ENCODE measurements at regions not wholly inside any gene's neighbourhood (a gene's known extent, or its start where the extent isn't known, plus 50 kb on each side); places are given as distances from the start of the nearest gene placed in this dataset.

- ATAC-seq (ENCODE audit: poor library complexity) (peak; percentile 88), DNase-seq (peak; percentile 85)
- intact Hi-C loops (cut with DNase I): no loop called here
These were observed 669.0 kb downstream of the ACTL7B start for GRCh38 chr9:108186642-108187395.

GRCh38 chr9:108185613-108186012 lies 670.2 kb downstream of the ACTL7B start:
- no peak for DNase-seq
- intact Hi-C loops (cut with DNase I): no loop called here
- no peak for ATAC-seq (ENCODE audit: poor library complexity)

- DNase-seq (no peak), ATAC-seq (ENCODE audit: poor library complexity) (no peak)
- intact Hi-C loops (cut with DNase I): no loop called here
These were observed 670.8 kb downstream of the ACTL7B start for GRCh38 chr9:108184941-108185340.

- intact Hi-C loops (cut with DNase I): no loop called here
- DNase-seq (no peak), ATAC-seq (ENCODE audit: poor library complexity) (no peak)
These were observed 671.8 kb downstream of the ACTL7B start for GRCh38 chr9:108184009-108184408.

GRCh38 chr9:108182950-108183381 lies 672.8 kb downstream of the ACTL7B start:
- DNase-seq (no peak), ATAC-seq (ENCODE audit: poor library complexity) (no peak)
- intact Hi-C loops (cut with DNase I): no loop called here

GRCh38 chr9:108182270-108182669 lies 673.5 kb downstream of the ACTL7B start:
- no peak for ATAC-seq (ENCODE audit: poor library complexity)
- no peak for DNase-seq
- intact Hi-C loops (cut with DNase I): no loop called here

GRCh38 chr9:108181441-108181840 lies 674.3 kb downstream of the ACTL7B start:
- intact Hi-C loops (cut with DNase I): no loop called here
- no peak for DNase-seq
- ATAC-seq (ENCODE audit: poor library complexity): no peak

- intact Hi-C loops (cut with DNase I): no loop called here
- DNase-seq (no peak), ATAC-seq (ENCODE audit: poor library complexity) (no peak)
These were observed 675.2 kb downstream of the ACTL7B start for GRCh38 chr9:108180541-108180940.

- ATAC-seq (ENCODE audit: poor library complexity) (no peak), DNase-seq (no peak)
- intact Hi-C loops (cut with DNase I): no loop called here
These were observed 677.5 kb downstream of the ACTL7B start for GRCh38 chr9:108178318-108178717.

- ATAC-seq (ENCODE audit: poor library complexity) (no peak), DNase-seq (no peak)
- intact Hi-C loops (cut with DNase I): no loop called here
These were observed 678.8 kb upstream of the KLF4 start for GRCh38 chr9:108168236-108168850.

GRCh38 chr9:108167136-108167900 lies 677.7 kb upstream of the KLF4 start:
- intact Hi-C loops (cut with DNase I): no loop called here
- no peak for ATAC-seq (ENCODE audit: poor library complexity)
- no peak for DNase-seq

GRCh38 chr9:108166519-108166918 lies 677.0 kb upstream of the KLF4 start:
- intact Hi-C loops (cut with DNase I): no loop called here
- ATAC-seq (ENCODE audit: poor library complexity) (no peak), DNase-seq (no peak)

- no peak for DNase-seq
- intact Hi-C loops (cut with DNase I): no loop called here
- ATAC-seq (ENCODE audit: poor library complexity): no peak
These were observed 673.9 kb upstream of the KLF4 start for GRCh38 chr9:108163321-108164005.

GRCh38 chr9:108162664-108163063 lies 673.1 kb upstream of the KLF4 start:
- DNase-seq: no peak
- intact Hi-C loops (cut with DNase I): no loop called here
- ATAC-seq (ENCODE audit: poor library complexity): no peak

- ATAC-seq (ENCODE audit: poor library complexity): no peak
- intact Hi-C loops (cut with DNase I): no loop called here
These were observed 671.9 kb upstream of the KLF4 start for GRCh38 chr9:108161503-108161902.

GRCh38 chr9:108160706-108161355 lies 671.3 kb upstream of the KLF4 start:
- ATAC-seq (ENCODE audit: poor library complexity) (no peak), DNase-seq (no peak)
- intact Hi-C loops (cut with DNase I): no loop called here

More at GRCh38 chr9:108161503-108161902, 671.9 kb upstream of the KLF4 start:
- DNase-seq: no peak

- intact Hi-C loops (cut with DNase I): no loop called here
- ATAC-seq (ENCODE audit: poor library complexity) (no peak), DNase-seq (no peak)
These were observed 670.5 kb upstream of the KLF4 start for GRCh38 chr9:108160039-108160438.

GRCh38 chr9:108158236-108158995 lies 668.8 kb upstream of the KLF4 start:
- intact Hi-C loops (cut with DNase I): no loop called here
- ATAC-seq (ENCODE audit: poor library complexity) (no peak), DNase-seq (no peak)
